OCI-LY1 (cell line): ENCODE measurements at regions not wholly inside any gene's neighbourhood (a gene's known extent, or its start where the extent isn't known, plus 50 kb on each side); places are given as distances from the start of the nearest gene placed in this dataset.

ENCODE experiments used
- H2AFZ ChIP-seq: fragments of 200-600 bp; sonication (generic), shearing (Covaris generic); 2 replicates; pipeline ENCODE4 v1.6.0; 2014; ENCODE audit warnings: antibody characterized with exemption, mild to moderate bottlenecking, low read length
- H3F3A ChIP-seq: fragments of 200-600 bp; sonication (generic), shearing (Covaris generic); 2 replicates; pipeline ENCODE4 v1.6.0; 2014; ENCODE audit warnings: mild to moderate bottlenecking, antibody characterized with exemption, low read length, moderate library complexity; ENCODE audit not compliant: insufficient read depth
- H3K27ac ChIP-seq: fragments of 200-600 bp; sonication (generic); 2 replicates; pipeline ENCODE4 v1.5.1; 2014; ENCODE audit warnings: low read length, mixed run types, mild to moderate bottlenecking, low read depth; ENCODE audit not compliant: poor library complexity, severe bottlenecking
- H3K27me3 ChIP-seq: fragments of 200-600 bp; sonication (generic); 2 replicates; pipeline ENCODE4 v1.6.0; 2014; ENCODE audit warnings: antibody characterized with exemption, mild to moderate bottlenecking, low read length, moderate library complexity; ENCODE audit not compliant: insufficient read depth
- H3K36me3 ChIP-seq: fragments of 200-600 bp; sonication (generic); 2 replicates; pipeline ENCODE4 v1.6.1; 2014; ENCODE audit warnings: mild to moderate bottlenecking, antibody characterized with exemption, low read length, moderate library complexity, mixed read lengths; ENCODE audit not compliant: insufficient read depth
- H3K4me1 ChIP-seq: fragments of 200-600 bp; sonication (generic); 2 replicates; pipeline ENCODE4 v1.5.1; 2014; ENCODE audit warnings: mild to moderate bottlenecking, low read length, moderate library complexity; ENCODE audit not compliant: insufficient read depth, severe bottlenecking
- H3K4me2 ChIP-seq: fragments of 200-600 bp; sonication (generic), shearing (Covaris generic); 2 replicates; pipeline ENCODE4 v1.6.1; 2014; ENCODE audit warnings: low read length
- H3K4me3 ChIP-seq: fragments of 200-600 bp; sonication (generic); 2 replicates; pipeline ENCODE4 v1.5.1; 2014; ENCODE audit warnings: low read length, low read depth, mild to moderate bottlenecking, mixed read lengths; ENCODE audit not compliant: poor library complexity, severe bottlenecking
- H3K79me2 ChIP-seq: fragments of 200-600 bp; shearing (Covaris generic); 2 replicates; pipeline ENCODE4 v1.6.1; 2016; ENCODE audit warnings: mixed run types, low read length, mixed read lengths; ENCODE audit not compliant: insufficient read depth
- H3K9ac ChIP-seq: fragments of 200-600 bp; sonication (generic), shearing (Covaris generic); 2 replicates; pipeline ENCODE4 v1.6.1; 2014; ENCODE audit warnings: mild to moderate bottlenecking, low read length, mixed read lengths
- H3K9me2 ChIP-seq: fragments of 200-600 bp; sonication (generic), shearing (Covaris generic); 2 replicates; pipeline ENCODE4 v1.6.1; 2014; ENCODE audit warnings: low read depth, mild to moderate bottlenecking, low read length, mixed read lengths
- H3K9me3 ChIP-seq: fragments of 200-600 bp; shearing (Covaris generic); 2 replicates; pipeline ENCODE4 v1.6.1; 2014; ENCODE audit warnings: low read length, mixed read lengths
- H4K20me1 ChIP-seq: fragments of 200-600 bp; sonication (generic), shearing (Covaris generic); 2 replicates; pipeline ENCODE4 v1.6.0; 2016; ENCODE audit warnings: mild to moderate bottlenecking, low read length; ENCODE audit not compliant: insufficient read depth
- EZH2 ChIP-seq: fragments of 200-600 bp; sonication (generic), shearing (Covaris generic); IDR thresholded peaks from 2 replicates; pipeline ENCODE4 v1.8.0; 2017; ENCODE audit warnings: borderline replicate concordance, mixed run types, mild to moderate bottlenecking, antibody characterized with exemption, low read length, moderate library complexity, mixed read lengths
- TF ChIP-seq, protein P1 (sequence below): fragments of 200-600 bp; sonication (generic), shearing (Covaris generic); IDR thresholded peaks from 2 replicates; pipeline ENCODE4 v1.5.1; 2017; ENCODE audit warnings: mild to moderate bottlenecking, antibody characterized with exemption, low read length, moderate library complexity, mixed read lengths

DNA sequence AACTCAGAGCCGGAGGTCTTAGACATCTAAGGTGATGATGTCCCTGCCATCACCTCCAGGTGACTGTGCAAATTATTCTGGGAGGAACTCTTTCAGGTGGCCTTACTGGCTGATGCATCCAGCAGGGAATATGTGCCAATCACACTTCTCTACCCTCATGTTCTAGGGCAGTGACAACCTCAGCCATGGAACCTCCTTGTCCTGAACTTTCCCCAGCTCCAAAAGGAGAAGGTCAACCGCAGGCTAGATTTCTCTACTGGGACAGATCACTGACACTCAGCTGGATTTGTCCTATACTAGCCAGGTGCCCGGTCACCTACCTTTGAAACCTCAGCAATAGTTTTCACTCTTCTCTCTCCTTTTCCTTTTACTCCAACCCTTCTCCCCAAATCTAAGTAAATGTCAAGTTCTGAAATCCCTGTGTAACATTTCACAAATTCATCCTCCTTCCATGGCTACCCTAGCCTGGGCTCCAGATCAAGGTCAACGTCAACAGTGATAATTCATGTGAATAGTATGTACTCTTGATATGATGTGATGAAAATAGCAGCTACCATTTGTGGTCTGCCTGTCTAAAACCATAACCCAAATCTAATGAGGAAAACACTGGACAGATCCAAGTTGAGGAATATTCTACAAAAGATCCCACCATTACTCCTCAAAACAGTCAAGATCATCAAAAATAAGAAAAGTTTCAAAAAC is 115.0 kb upstream of the EGLN3 start:
- H3F3A ChIP-seq = no peaks in the 10 kb centered on the region
- no peaks in the 10 kb centered on the region for H3K36me3 ChIP-seq
- H3K27me3 ChIP-seq = no peaks in the 10 kb centered on the region
- H3K4me2 ChIP-seq = no peak overlapping the region
- H3K4me1 ChIP-seq = no peaks in the 10 kb centered on the region
- H4K20me1 ChIP-seq = no peaks in the 10 kb centered on the region
- no peak overlapping the region for H3K27ac ChIP-seq
- H2AFZ ChIP-seq = no peak overlapping the region
- TF ChIP-seq EZH2 = no peak
- TF ChIP-seq, protein P1, sequence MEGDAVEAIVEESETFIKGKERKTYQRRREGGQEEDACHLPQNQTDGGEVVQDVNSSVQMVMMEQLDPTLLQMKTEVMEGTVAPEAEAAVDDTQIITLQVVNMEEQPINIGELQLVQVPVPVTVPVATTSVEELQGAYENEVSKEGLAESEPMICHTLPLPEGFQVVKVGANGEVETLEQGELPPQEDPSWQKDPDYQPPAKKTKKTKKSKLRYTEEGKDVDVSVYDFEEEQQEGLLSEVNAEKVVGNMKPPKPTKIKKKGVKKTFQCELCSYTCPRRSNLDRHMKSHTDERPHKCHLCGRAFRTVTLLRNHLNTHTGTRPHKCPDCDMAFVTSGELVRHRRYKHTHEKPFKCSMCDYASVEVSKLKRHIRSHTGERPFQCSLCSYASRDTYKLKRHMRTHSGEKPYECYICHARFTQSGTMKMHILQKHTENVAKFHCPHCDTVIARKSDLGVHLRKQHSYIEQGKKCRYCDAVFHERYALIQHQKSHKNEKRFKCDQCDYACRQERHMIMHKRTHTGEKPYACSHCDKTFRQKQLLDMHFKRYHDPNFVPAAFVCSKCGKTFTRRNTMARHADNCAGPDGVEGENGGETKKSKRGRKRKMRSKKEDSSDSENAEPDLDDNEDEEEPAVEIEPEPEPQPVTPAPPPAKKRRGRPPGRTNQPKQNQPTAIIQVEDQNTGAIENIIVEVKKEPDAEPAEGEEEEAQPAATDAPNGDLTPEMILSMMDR = no peak
- H3K9ac ChIP-seq = no peak overlapping the region
- no peaks in the 10 kb centered on the region for H3K79me2 ChIP-seq
- no peaks in the 10 kb centered on the region for H3K9me2 ChIP-seq
- no peaks in the 10 kb centered on the region for H3K9me3 ChIP-seq
- no peak overlapping the region for H3K4me3 ChIP-seq

DNA sequence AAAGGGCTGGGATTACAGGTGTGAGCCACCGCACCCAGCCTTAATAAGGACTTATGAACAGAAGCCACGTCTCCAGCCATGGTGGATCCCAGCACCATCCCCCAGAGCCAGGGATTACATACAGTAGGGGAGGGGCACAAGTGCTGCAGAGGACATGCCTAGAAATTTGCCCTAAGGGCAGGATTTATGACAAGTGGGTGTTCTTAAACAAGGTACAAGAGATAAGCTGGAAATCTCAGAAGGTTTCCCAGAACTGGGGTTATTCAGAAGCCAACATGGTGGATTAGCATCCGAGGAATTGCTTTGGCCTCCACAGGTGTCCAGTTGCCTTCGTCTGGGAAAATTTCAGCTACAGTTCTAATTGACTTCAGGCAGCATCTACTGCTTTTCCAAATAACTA is 114.4 kb upstream of the EGLN3 start:
- no peak overlapping the region for H3K27ac ChIP-seq
- H4K20me1 ChIP-seq = no peaks in the 10 kb centered on the region
- H3F3A ChIP-seq = no peaks in the 10 kb centered on the region
- H3K4me1 ChIP-seq = no peaks in the 10 kb centered on the region
- no peaks in the 10 kb centered on the region for H3K36me3 ChIP-seq
- no peaks in the 10 kb centered on the region for H3K9me2 ChIP-seq
- H3K27me3 ChIP-seq = no peaks in the 10 kb centered on the region
- H3K9ac ChIP-seq = no peak overlapping the region
- TF ChIP-seq, protein P1 = no peak
- no peak for TF ChIP-seq EZH2
- no peak overlapping the region for H3K4me3 ChIP-seq
- H3K9me3 ChIP-seq = no peaks in the 10 kb centered on the region
- no peaks in the 10 kb centered on the region for H3K79me2 ChIP-seq
- no peak overlapping the region for H2AFZ ChIP-seq
- H3K4me2 ChIP-seq = no peak overlapping the region

DNA sequence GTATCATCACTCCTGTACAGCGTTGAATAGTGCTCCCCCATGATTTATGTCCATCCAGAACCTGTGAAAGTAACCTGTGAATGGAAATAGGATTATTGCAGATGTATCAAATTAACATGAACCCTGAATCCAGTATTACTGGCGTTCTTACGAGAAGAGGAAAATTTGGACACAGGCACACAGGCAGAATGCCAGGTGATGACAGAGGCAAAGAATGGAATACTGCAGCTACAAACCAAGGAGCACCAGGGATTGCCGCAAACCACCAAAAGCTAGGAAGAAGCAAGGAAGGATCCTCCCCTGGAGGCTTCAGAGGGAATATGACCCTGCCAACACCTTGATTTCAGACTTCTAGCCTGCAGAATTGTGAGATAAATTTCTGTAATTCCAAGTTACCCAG is 113.5 kb upstream of the EGLN3 start:
- no peaks in the 10 kb centered on the region for H3K79me2 ChIP-seq
- no peaks in the 10 kb centered on the region for H3K36me3 ChIP-seq
- H3K9ac ChIP-seq = no peak overlapping the region
- no peaks in the 10 kb centered on the region for H3K4me1 ChIP-seq
- no peaks in the 10 kb centered on the region for H3F3A ChIP-seq
- no peaks in the 10 kb centered on the region for H4K20me1 ChIP-seq
- no peak overlapping the region for H3K27ac ChIP-seq
- no peaks in the 10 kb centered on the region for H3K9me3 ChIP-seq
- no peaks in the 10 kb centered on the region for H3K9me2 ChIP-seq
- no peak overlapping the region for H2AFZ ChIP-seq
- H3K4me3 ChIP-seq = no peak overlapping the region
- TF ChIP-seq, protein P1 = no peak
- TF ChIP-seq EZH2 = no peak
- H3K4me2 ChIP-seq = no peak overlapping the region
- no peaks in the 10 kb centered on the region for H3K27me3 ChIP-seq
